Gastroesophageal sphincter (tissue), 4 donors: ENCODE measurements at regions not wholly inside any gene's neighbourhood (a gene's known extent, or its start where the extent isn't known, plus 50 kb on each side); places are given as distances from the start of the nearest gene placed in this dataset.

ENCODE experiments used
- ATAC-seq: fragments of 150-250 bp; one replicate; pipeline ENCODE4 v1.9.1; 2016; ENCODE audit warnings: mild to moderate bottlenecking, moderate library complexity
- H3K27ac ChIP-seq, 4 donors: fragments of 200-600 bp; sonication (generic) in 3 of 4; 1 replicate in 3 of 4; 2 replicates in 1 of 4; pipeline ENCODE4 v1.5.1; 2016 to 2019
- H3K27me3 ChIP-seq: fragments of 200-600 bp; sonication (generic); one replicate; pipeline ENCODE4 v1.5.1; 2019
- H3K36me3 ChIP-seq, 2 donors: fragments of 200-600 bp; sonication (generic); one replicate each; pipeline ENCODE4 v1.5.1; 2019; ENCODE audit warnings: control low read depth in 1 of 2
- H3K4me1 ChIP-seq, 3 donors: fragments of 200-600 bp; sonication (generic); 1 replicate in 2 of 3; 2 replicates in 1 of 3; pipeline ENCODE4 v1.5.1; 2016 to 2019; ENCODE audit warnings: control low read depth in 2 of 3
- H3K4me3 ChIP-seq, 2 donors: fragments of 200-600 bp; sonication (generic); one replicate each; pipeline ENCODE4 v1.5.1; 2019; ENCODE audit warnings: mild to moderate bottlenecking in 1 of 2, moderate library complexity in 1 of 2
- H3K9me3 ChIP-seq, 3 donors: fragments of 200-600 bp; sonication (generic); one replicate each; pipeline ENCODE4 v1.5.1; 2017 to 2019; ENCODE audit warnings: control low read depth in 2 of 3
- CTCF ChIP-seq, 4 experiments: fragments of 200-600 bp in 2 of 4; fragments of 450-650 bp in 2 of 4; sonication (generic) in 1 of 4; IDR thresholded peaks; one replicate each; pipeline ENCODE4 v1.5.1; 2017 to 2019; ENCODE audit warnings: antibody characterized with exemption in 4 of 4, mild to moderate bottlenecking in 2 of 4, moderate library complexity in 2 of 4
- EP300 ChIP-seq: sonication (generic); formaldehyde crosslinking; IDR thresholded peaks from one replicate; pipeline ENCODE4 v1.6.1; 2017; ENCODE audit warnings: antibody characterized with exemption, mild to moderate bottlenecking
- POLR2A ChIP-seq, 2 donors: fragments of 450-650 bp; IDR thresholded peaks; one replicate each; pipeline ENCODE4 v1.6.1; 2017; ENCODE audit warnings: antibody characterized with exemption in 2 of 2, mild to moderate bottlenecking in 2 of 2, moderate library complexity in 1 of 2
- POLR2AphosphoS5 ChIP-seq: sonication (generic); formaldehyde crosslinking; IDR thresholded peaks from one replicate; pipeline ENCODE4 v1.6.1; 2017; ENCODE audit warnings: antibody characterized with exemption
- WGBS, 2 donors: methylation state at CpG; one replicate each; pipeline ENCODE4 v1.1.5; 2018; ENCODE audit warnings: low coverage in 1 of 2; 5-methylcytosine and 5-hydroxymethylcytosine counted together

GRCh38 chr10:36091007-36091406 is 448.9 kb upstream of the FZD8 start:
- Histone ChIP-seq H3K4me3 (no peak overlapping the region), H3K27me3 (no peaks in the 10 kb centered on the region), H3K36me3 (no peaks in the 10 kb centered on the region), H3K4me1 (no peaks in the 10 kb centered on the region), H3K9me3 (no peaks in the 10 kb centered on the region), H3K27ac (no peak overlapping the region)
- TF ChIP-seq EP300: no peak
- no peak for TF ChIP-seq POLR2A (IDR thresholded peaks at IDR 0.05)
- TF ChIP-seq POLR2AphosphoS5: no peak
- TF ChIP-seq CTCF (IDR thresholded peaks at IDR 0.05): no peak
- no peak for ATAC-seq
- WGBS, 2 donors: 79 to 95% methylated on average over 2 to 3 of the region's 3 CpGs

GRCh38 chr10:36089790-36090440 is 447.8 kb upstream of the FZD8 start:
- no peaks in the 10 kb centered on the region for H3K4me1 ChIP-seq
- no peaks in the 10 kb centered on the region for H3K36me3 ChIP-seq
- no peaks in the 10 kb centered on the region for H3K9me3 ChIP-seq
- no peak overlapping the region for H3K4me3 ChIP-seq
- WGBS, 2 donors: 28 to 43% methylated on average over 2 of the region's 2 CpGs
- no peak for TF ChIP-seq POLR2A (IDR thresholded peaks at IDR 0.05)
- no peak for TF ChIP-seq CTCF (IDR thresholded peaks at IDR 0.05)
- no peak for TF ChIP-seq POLR2AphosphoS5
- TF ChIP-seq EP300: no peak
- no peak overlapping the region for H3K27ac ChIP-seq
- ATAC-seq: no peak
- no peaks in the 10 kb centered on the region for H3K27me3 ChIP-seq

GRCh38 chr10:36087006-36088005 is 445.2 kb upstream of the FZD8 start:
- no peaks in the 10 kb centered on the region for H3K4me1 ChIP-seq
- no peak overlapping the region for H3K4me3 ChIP-seq
- H3K36me3 ChIP-seq: no peaks in the 10 kb centered on the region
- ATAC-seq: no peak
- WGBS, 2 donors: 79 to 89% methylated on average over 3 to 9 of the region's 10 CpGs
- no peak overlapping the region for H3K27ac ChIP-seq
- TF ChIP-seq CTCF (IDR thresholded peaks at IDR 0.05) (no peak), POLR2AphosphoS5 (no peak), POLR2A (IDR thresholded peaks at IDR 0.05) (no peak)
- no peaks in the 10 kb centered on the region for H3K9me3 ChIP-seq
- no peaks in the 10 kb centered on the region for H3K27me3 ChIP-seq

- no peaks in the 10 kb centered on the region for H3K27me3 ChIP-seq
- no peaks in the 10 kb centered on the region for H3K4me1 ChIP-seq
- ATAC-seq: no peak
- H3K27ac ChIP-seq: no peak overlapping the region
- H3K9me3 ChIP-seq: no peaks in the 10 kb centered on the region
- TF ChIP-seq POLR2AphosphoS5: no peak
- TF ChIP-seq EP300: no peak
- TF ChIP-seq POLR2A (IDR thresholded peaks at IDR 0.05): no peak
- TF ChIP-seq CTCF (IDR thresholded peaks at IDR 0.05): no peak
- WGBS, 2 donors: 68 to 95% methylated on average over 3 to 4 of the region's 4 CpGs
- H3K4me3 ChIP-seq: no peak overlapping the region
- H3K36me3 ChIP-seq: no peaks in the 10 kb centered on the region
Observed at GRCh38 chr10:36075196-36075595, 433.1 kb upstream of the FZD8 start.
